RWPE1 (cell line): ENCODE measurements at regions not wholly inside any gene's neighbourhood (a gene's known extent, or its start where the extent isn't known, plus 50 kb on each side); places are given as distances from the start of the nearest gene placed in this dataset.
A peak's percentile ranks its signal among the peaks of the same experiment; 100 is the strongest.

Experiments
- CTCF ChIA-PET: fragments of 350-600 bp; sonication (Branson Sonifier 250); formaldehyde crosslinking; extraction: SDS; loops from one replicate; lab custom pipeline; 2021; lab: Yijun Ruan, JAX
- POLR2A ChIA-PET: fragments of 400-600 bp; formaldehyde crosslinking; extraction: SDS; loops from one replicate; lab custom pipeline; 2020; ENCODE audit warnings: antibody characterized with exemption; ENCODE audit not compliant: low non-redundant PET; lab: Yijun Ruan, JAX
- DNase-seq: peaks from one replicate; pipeline ENCODE4 v3.0.0; 2012; ENCODE audit warnings: low spot score
- H3K27ac ChIP-seq: fragments of 450-650 bp; 2 replicates; pipeline ENCODE4 v1.5.1; 2017
- TF ChIP-seq, protein P1 (sequence below): fragments of 450-650 bp; conservative IDR thresholded peaks from 2 replicates; pipeline ENCODE4 v1.5.1; 2017; ENCODE audit warnings: low read depth, mild to moderate bottlenecking

DNA sequence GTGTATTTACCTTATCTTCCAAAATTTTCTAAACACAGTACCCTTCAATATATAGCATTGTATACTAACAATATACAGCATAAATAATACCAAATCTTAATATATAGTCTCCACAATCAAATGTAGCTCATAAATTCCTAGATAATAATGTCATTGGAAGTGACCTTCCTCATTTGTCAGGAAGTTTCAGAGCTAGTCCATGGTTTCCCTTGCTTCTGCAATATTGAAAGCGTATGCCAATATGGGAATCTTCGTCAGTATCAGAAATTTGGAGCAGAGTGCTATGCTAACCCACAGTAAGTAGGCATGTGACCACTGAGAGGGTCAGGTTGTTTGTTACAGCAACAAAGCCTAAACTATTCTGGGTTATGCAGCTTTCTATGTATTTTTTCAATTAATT lies 774.9 kb upstream of the CDH10 start:
- TF ChIP-seq, protein P1, sequence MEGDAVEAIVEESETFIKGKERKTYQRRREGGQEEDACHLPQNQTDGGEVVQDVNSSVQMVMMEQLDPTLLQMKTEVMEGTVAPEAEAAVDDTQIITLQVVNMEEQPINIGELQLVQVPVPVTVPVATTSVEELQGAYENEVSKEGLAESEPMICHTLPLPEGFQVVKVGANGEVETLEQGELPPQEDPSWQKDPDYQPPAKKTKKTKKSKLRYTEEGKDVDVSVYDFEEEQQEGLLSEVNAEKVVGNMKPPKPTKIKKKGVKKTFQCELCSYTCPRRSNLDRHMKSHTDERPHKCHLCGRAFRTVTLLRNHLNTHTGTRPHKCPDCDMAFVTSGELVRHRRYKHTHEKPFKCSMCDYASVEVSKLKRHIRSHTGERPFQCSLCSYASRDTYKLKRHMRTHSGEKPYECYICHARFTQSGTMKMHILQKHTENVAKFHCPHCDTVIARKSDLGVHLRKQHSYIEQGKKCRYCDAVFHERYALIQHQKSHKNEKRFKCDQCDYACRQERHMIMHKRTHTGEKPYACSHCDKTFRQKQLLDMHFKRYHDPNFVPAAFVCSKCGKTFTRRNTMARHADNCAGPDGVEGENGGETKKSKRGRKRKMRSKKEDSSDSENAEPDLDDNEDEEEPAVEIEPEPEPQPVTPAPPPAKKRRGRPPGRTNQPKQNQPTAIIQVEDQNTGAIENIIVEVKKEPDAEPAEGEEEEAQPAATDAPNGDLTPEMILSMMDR, result no peak
- CTCF ChIA-PET, result interaction anchor here (0.7 to 0.8 kb wide), 2 partner anchors 91 to 311 kb away, joined by 3 to 4 read pairs; no protein-coding TSS in a partner anchor
- POLR2A ChIA-PET, result no interaction called here

DNA sequence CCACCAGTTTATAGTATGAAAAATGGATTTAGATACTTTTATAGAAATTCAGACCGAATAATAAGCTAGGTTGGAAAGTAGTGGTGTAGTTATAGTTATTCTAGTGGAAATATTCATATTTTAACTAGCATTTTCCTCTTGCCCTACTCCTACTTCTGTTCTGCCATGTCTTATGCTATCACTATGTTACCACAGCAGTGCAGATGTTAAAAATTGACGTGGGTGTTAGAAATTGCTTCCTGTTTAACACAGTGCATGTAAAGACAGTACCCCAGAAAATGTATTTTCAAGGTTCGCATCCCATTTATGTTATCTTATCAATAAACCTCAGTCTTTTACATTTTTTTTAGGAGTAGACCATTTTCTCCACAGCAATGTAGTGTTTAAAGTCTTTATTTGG lies 774.2 kb upstream of the CDH10 start:
- TF ChIP-seq, protein P1, result no peak
- H3K27ac ChIP-seq, result no peak overlapping the region
- no peak for DNase-seq
- POLR2A ChIA-PET, result no interaction called here
- CTCF ChIA-PET, result no interaction called here

More for the DNA sequence above, 774.9 kb upstream of the CDH10 start:
- no peak for DNase-seq
- H3K27ac ChIP-seq, result no peak overlapping the region

DNA sequence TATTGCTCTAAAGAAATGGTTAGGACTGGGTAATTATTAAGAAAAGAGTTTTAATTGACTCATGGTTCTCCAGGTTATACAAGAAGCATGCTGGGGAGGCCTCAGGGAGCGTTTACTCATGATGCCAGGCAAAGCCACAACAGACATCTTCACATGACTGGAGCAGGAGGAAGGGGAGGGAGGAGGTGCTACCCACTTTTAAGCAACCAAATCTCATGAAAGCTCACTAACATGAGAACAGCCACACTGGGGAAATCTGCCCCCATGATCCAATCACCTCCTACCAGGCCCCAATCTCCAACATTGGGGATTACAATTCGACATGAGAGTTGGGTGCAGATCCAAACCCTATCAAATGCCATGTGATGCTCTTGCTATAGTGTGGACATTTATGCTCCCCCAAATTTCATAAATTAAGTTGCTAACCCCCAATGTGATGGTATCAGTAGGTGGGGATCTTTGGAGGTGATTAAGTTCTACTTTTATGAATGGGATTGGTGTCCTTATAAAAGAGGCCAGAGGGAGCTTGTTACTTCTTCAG lies 773.6 kb upstream of the CDH10 start:
- TF ChIP-seq, protein P1, result no peak
- POLR2A ChIA-PET, result no interaction called here
- DNase-seq, result no peak
- no peak overlapping the region for H3K27ac ChIP-seq
- CTCF ChIA-PET, result interaction anchor here (0.6 kb wide), 1 partner anchor 16 kb away, joined by 3 read pairs; no protein-coding TSS in a partner anchor

DNA sequence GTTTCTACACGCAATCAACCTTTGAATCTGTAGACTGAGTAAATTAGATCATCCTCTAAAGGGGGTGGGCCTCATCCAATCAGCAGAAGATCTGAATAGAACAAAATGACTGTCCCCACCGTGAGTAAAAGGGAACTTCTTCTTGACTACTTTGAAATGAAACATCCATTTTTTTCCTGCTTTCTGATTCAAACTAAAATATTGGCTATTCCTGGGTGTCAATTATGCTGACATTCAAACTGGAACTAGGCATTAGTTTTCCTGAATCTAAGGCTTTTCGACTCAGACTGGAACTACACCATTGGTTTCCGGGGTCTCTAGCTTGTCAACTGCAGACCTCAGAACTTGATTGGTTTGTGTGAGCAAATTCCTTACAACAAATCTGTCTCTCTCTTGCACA lies 772.2 kb upstream of the CDH10 start:
- TF ChIP-seq, protein P1, result no peak
- no peak overlapping the region for H3K27ac ChIP-seq
- DNase-seq, result no peak
- ChIA-PET POLR2A (no interaction called here), CTCF (no interaction called here)

DNA sequence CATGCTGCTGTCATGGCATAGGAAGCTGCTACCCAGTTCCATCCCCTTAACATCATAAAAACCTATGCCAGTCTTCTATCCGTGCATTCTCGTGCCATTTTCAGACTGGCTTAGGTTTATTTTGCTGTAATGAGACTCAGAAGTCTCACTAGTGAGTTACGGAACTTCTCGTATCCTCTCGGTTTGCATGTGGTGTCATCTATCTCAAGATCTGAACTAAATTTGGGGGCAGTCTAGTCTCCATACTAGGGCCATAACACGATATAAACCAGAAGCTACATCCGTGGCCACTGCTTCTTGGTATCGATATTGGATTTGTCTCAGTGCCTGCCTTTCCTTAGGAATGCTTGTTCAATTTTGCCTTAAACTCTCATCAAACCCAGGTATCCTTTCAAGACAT lies 771.2 kb upstream of the CDH10 start:
- DNase-seq, result no peak
- no peak overlapping the region for H3K27ac ChIP-seq
- CTCF ChIA-PET, result no interaction called here
- POLR2A ChIA-PET, result no interaction called here
- TF ChIP-seq, protein P1, result no peak

DNA sequence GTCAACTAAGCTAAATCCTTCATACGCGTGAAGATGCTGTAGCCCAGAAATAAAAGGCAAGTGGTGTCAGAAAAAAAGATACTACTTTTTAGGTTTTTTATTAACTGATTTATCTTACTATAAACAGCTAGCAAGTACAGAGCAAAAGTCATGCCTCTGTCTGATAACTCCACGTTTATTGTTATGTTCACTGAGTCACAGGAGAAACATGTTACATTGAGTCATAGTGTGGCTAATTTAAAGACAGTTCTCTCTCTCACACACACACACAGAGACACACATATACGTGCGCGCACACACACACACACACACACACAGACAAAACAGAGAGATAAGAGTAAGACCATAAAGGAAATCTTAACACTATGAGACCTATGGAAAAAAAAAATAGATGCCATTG lies 770.0 kb upstream of the CDH10 start:
- peak; percentile 50 for DNase-seq
- ChIA-PET POLR2A (no interaction called here), CTCF (no interaction called here)
- TF ChIP-seq, protein P1, result no peak
- H3K27ac ChIP-seq, result no peak overlapping the region
